ENCODE measurements at regions not wholly inside any gene's neighbourhood (a gene's known extent, or its start where the extent isn't known, plus 50 kb on each side); places are given as distances from the start of the nearest gene placed in this dataset.

DNA sequence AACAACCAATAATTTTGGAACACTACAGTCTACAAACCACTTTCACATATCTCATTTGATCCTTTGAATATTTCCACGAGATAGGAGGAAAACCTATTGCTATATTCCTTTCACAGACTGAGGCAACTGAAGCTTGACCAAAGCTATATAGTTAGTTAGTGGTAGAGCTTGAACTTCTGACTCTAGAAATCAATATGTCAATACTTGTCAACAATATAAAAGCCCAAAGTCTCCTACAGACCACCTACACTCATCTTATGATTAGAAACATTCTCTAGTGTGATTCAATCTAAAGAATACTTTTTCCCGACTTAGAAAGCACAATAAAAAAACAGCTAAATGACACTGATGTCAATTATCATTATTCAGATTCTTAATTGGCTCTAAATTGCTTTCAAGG, 139.4 kb downstream of the RPS29 start:
- H3K4me3 ChIP-seq (replicated peaks; ENCODE audit: low read depth, low read length) = no peak overlapping the region
- DNase-seq (ENCODE audit: extremely low read depth, low read depth) = no peak
- TF ChIP-seq, protein P1, sequence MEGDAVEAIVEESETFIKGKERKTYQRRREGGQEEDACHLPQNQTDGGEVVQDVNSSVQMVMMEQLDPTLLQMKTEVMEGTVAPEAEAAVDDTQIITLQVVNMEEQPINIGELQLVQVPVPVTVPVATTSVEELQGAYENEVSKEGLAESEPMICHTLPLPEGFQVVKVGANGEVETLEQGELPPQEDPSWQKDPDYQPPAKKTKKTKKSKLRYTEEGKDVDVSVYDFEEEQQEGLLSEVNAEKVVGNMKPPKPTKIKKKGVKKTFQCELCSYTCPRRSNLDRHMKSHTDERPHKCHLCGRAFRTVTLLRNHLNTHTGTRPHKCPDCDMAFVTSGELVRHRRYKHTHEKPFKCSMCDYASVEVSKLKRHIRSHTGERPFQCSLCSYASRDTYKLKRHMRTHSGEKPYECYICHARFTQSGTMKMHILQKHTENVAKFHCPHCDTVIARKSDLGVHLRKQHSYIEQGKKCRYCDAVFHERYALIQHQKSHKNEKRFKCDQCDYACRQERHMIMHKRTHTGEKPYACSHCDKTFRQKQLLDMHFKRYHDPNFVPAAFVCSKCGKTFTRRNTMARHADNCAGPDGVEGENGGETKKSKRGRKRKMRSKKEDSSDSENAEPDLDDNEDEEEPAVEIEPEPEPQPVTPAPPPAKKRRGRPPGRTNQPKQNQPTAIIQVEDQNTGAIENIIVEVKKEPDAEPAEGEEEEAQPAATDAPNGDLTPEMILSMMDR (IDR thresholded peaks at IDR 0.05; ENCODE audit: low read depth, low read length, missing control alignments) = no peak

DNA sequence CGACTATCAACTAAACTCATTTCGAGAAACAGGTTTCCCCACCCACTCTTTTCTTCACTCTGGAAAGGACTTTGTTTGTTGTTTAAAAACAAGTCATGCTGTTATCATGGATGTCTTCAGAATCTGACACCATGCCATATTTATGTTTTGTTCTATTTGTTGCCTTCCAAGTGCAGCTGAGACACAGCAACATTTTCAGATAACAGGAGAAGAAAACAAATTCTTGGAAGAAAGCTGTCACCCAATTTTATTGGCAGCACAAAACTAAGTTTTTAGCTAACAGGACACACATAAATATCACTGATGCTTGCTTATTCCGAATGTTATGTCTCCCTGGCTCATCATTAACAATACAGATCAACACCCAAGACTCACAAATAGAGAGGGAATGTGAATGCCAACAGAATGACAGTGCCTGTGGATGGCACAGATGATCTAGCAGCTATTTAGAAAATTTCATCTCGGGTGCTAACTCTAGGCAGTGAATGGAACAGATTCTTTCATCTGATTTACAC, 147.9 kb downstream of the RPS29 start:
- DNase-seq (ENCODE audit: extremely low read depth, low read depth) = no peak
- TF ChIP-seq, protein P1 (IDR thresholded peaks at IDR 0.05; ENCODE audit: low read depth, low read length, missing control alignments) = no peak
- H3K4me3 ChIP-seq (replicated peaks; ENCODE audit: low read depth, low read length) = no peak overlapping the region

GRCh38 chr14:49428076-49428475, 158.1 kb downstream of the RPS29 start:
- H3K4me3 ChIP-seq (replicated peaks; ENCODE audit: low read depth, low read length) = no peak overlapping the region
- no peak for DNase-seq (ENCODE audit: extremely low read depth, low read depth)
- TF ChIP-seq, protein P1 (IDR thresholded peaks at IDR 0.05; ENCODE audit: low read depth, low read length, missing control alignments) = no peak

DNA sequence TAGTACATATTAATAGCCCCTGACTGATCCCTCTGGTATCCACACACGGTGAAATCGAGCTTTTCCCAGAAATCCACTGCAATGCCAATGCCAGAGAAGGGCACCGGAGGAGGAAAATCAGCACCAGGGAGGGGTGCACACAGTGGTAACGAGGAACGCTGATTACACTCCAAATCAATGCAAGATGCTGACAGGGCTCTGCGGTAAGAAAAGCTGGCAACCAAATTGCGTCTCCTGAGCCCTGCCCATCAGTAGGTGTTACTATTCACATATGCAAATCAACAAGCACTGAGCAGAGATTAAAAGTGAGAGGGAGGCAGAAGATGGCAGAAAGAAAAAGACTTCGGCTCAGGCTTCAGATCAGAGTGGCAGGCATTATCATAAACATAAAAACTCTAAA, 159.1 kb downstream of the RPS29 start:
- TF ChIP-seq, protein P1 (IDR thresholded peaks at IDR 0.05; ENCODE audit: low read depth, low read length, missing control alignments) = no peak
- no peak for DNase-seq (ENCODE audit: extremely low read depth, low read depth)

DNA sequence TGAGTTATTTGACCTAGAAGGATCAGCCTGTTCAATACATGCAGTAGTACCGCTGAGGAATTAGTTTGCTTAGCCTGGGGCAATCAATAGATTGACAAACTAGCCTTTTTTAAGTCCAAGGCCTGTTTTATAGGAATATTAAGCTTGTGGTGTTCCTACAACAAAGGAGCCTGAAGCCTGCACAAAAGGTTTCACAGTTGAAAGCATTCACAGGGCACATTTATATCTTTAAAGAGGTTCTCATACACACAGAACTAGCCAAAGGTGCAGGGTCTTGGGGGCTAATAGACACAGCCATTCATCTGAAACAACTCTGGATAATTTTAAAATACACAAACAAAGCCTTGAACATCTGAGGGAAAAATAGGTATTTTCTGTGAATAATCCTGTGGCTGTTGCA, 160.3 kb downstream of the RPS29 start:
- TF ChIP-seq, protein P1 (IDR thresholded peaks at IDR 0.05; ENCODE audit: low read depth, low read length, missing control alignments) = no peak
- no peak for DNase-seq (ENCODE audit: extremely low read depth, low read depth)
- H3K4me3 ChIP-seq (replicated peaks; ENCODE audit: low read depth, low read length) = no peak overlapping the region

More for the DNA sequence above, 159.1 kb downstream of the RPS29 start:
- H3K4me3 ChIP-seq (replicated peaks; ENCODE audit: low read depth, low read length) = no peak overlapping the region

DNA sequence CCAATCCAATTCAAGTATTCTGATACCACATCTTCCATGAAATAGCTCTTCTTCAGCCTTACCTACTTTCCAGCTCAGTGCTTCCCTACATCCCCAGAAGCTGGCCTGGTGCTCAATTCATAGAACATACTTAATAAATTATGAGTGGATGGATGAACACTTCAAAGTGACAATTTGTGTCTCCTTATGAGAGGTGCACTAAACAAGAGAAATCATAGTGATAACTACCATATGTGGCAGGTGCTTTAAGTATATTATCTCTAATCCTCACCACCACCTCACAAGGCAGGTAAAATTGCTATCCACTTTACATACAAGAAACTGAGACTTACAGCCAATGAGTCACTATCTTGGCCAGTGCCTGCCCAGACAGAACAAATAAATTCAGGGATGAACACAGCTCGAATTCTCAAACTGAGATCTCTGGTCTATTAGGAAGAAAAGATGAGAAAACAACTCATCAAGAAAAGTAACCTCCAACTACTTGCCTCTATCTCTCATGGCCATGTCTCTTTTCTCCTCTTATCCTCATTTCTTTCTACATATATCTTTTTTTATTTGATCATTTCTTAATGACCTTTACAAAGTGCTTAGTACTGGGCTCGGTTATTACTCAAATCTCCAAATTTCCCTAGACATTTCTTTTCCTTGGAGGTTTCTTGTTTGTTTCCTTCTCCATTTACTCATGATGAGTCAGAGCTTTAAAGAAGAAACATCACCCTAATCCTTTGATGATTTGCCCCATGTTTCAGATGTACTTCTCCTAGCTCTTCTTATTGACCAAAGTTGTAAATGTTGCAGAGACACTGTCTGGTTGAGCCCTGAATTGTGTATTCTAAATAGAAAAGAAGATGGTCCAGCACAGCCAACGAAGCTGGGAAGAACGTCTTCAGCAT, 161.5 kb downstream of the RPS29 start:
- TF ChIP-seq, protein P1 (IDR thresholded peaks at IDR 0.05; ENCODE audit: low read depth, low read length, missing control alignments) = no peak
- no peak overlapping the region for H3K4me3 ChIP-seq (replicated peaks; ENCODE audit: low read depth, low read length)
- DNase-seq (ENCODE audit: extremely low read depth, low read depth) = no peak
